Activated CD4-positive, alpha-beta T cell treated with anti-CD3 and anti-CD28 coated beads, Interleukin-2, amount 10 ng/mL, durations not matched to agents 24 days and 14 days (primary cell): ENCODE measurements at regions not wholly inside any gene's neighbourhood (a gene's known extent, or its start where the extent isn't known, plus 50 kb on each side); places are given as distances from the start of the nearest gene placed in this dataset.
"Not testable (repeated sequence)": the region's sequence is repeated elsewhere in the genome, so short reads cannot be mapped to it uniquely, and the experiment has no call there.

Experiments used
- DNase-seq: peaks from one replicate; pipeline ENCODE4 v3.0.0; 2022
- H3K27ac Mint-ChIP-seq: one replicate; pipeline ENCODE4 v1.8.0; 2022; ENCODE audit warnings: mild to moderate bottlenecking, mixed read lengths
- H3K27me3 Mint-ChIP-seq: one replicate; pipeline ENCODE4 v1.8.0; 2022; ENCODE audit warnings: mixed read lengths
- H3K36me3 Mint-ChIP-seq: one replicate; pipeline ENCODE4 v1.8.0; 2022; ENCODE audit warnings: low read depth, mild to moderate bottlenecking, mixed read lengths
- H3K4me1 Mint-ChIP-seq: one replicate; pipeline ENCODE4 v1.8.0; 2021; ENCODE audit warnings: mixed read lengths
- H3K4me3 Mint-ChIP-seq: one replicate; pipeline ENCODE4 v1.8.0; 2022; ENCODE audit warnings: mild to moderate bottlenecking, moderate library complexity, mixed read lengths
- H3K9me3 Mint-ChIP-seq: one replicate; pipeline ENCODE4 v1.8.0; 2021; ENCODE audit warnings: mixed read lengths
- intact Hi-C: fragments of 100-400 bp; cut with micrococcal nuclease; formaldehyde crosslinking; loops from one replicate; pipeline ENCODE4 v1.15.1; 2023

GRCh38 chr2:95759481-95760246 lies 167.9 kb downstream of the TRIM43 start:
- Mint-ChIP-seq H3K27me3 (no peaks in the 10 kb centered on the region), H3K36me3 (no peaks in the 10 kb centered on the region), H3K9me3 (no peaks in the 10 kb centered on the region), H3K4me1 (no peaks in the 10 kb centered on the region), H3K27ac (no peak overlapping the region), H3K4me3 (no peak overlapping the region)
- intact Hi-C loops, result no loop called here
- no peak for DNase-seq

GRCh38 chr2:95760806-95761525 lies 169.2 kb downstream of the TRIM43 start:
- no peaks in the 10 kb centered on the region for H3K4me1 Mint-ChIP-seq
- intact Hi-C loops, result no loop called here
- no peak overlapping the region for H3K4me3 Mint-ChIP-seq
- H3K9me3 Mint-ChIP-seq, result no peaks in the 10 kb centered on the region
- no peaks in the 10 kb centered on the region for H3K36me3 Mint-ChIP-seq
- no peaks in the 10 kb centered on the region for H3K27me3 Mint-ChIP-seq
- no peak for DNase-seq
- H3K27ac Mint-ChIP-seq, result no peak overlapping the region

DNA sequence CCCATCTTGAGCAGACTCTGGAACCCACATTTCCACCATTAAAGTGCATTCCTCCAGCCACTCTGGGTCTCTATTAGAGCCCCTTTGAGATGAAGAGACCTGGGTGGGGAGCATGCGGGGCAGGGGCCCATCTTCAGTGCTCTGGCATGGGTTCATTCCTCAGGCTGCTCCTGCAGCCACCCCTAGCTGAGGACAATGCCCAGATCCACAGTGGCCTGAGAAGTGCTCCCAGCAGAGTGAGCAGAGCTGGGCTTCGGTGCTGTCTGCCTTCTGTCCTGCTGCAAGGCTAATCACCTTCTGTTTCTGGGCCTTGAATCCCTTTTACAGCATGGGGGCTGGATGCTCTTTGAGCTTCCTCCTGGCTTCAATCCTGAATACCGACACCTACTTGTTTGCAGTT lies 169.8 kb downstream of the TRIM43 start:
- H3K4me1 Mint-ChIP-seq, result no peaks in the 10 kb centered on the region

GRCh38 chr2:95762023-95763021 lies 170.5 kb downstream of the TRIM43 start:
- H3K36me3 Mint-ChIP-seq, H3K4me1 Mint-ChIP-seq, H3K27me3 Mint-ChIP-seq, H3K4me3 Mint-ChIP-seq, H3K9me3 Mint-ChIP-seq, H3K27ac Mint-ChIP-seq, intact Hi-C loops, DNase-seq: not testable (repeated sequence)

More for the DNA sequence above, 169.8 kb downstream of the TRIM43 start:
- no peaks in the 10 kb centered on the region for H3K9me3 Mint-ChIP-seq
- H3K27me3 Mint-ChIP-seq, result no peaks in the 10 kb centered on the region
- no peak overlapping the region for H3K27ac Mint-ChIP-seq
- no peak overlapping the region for H3K4me3 Mint-ChIP-seq
- intact Hi-C loops, result no loop called here
- no peaks in the 10 kb centered on the region for H3K36me3 Mint-ChIP-seq
- no peak for DNase-seq

- H3K27me3 Mint-ChIP-seq, DNase-seq, H3K27ac Mint-ChIP-seq, H3K4me3 Mint-ChIP-seq, H3K36me3 Mint-ChIP-seq, H3K9me3 Mint-ChIP-seq, intact Hi-C loops, H3K4me1 Mint-ChIP-seq: not testable (repeated sequence)
These were observed 171.3 kb downstream of the TRIM43 start for GRCh38 chr2:95763074-95763473.

GRCh38 chr2:95764966-95765365 lies 173.2 kb downstream of the TRIM43 start:
- H3K4me1 Mint-ChIP-seq, DNase-seq, H3K4me3 Mint-ChIP-seq, H3K27me3 Mint-ChIP-seq, H3K36me3 Mint-ChIP-seq, H3K9me3 Mint-ChIP-seq, intact Hi-C loops, H3K27ac Mint-ChIP-seq: not testable (repeated sequence)

DNA sequence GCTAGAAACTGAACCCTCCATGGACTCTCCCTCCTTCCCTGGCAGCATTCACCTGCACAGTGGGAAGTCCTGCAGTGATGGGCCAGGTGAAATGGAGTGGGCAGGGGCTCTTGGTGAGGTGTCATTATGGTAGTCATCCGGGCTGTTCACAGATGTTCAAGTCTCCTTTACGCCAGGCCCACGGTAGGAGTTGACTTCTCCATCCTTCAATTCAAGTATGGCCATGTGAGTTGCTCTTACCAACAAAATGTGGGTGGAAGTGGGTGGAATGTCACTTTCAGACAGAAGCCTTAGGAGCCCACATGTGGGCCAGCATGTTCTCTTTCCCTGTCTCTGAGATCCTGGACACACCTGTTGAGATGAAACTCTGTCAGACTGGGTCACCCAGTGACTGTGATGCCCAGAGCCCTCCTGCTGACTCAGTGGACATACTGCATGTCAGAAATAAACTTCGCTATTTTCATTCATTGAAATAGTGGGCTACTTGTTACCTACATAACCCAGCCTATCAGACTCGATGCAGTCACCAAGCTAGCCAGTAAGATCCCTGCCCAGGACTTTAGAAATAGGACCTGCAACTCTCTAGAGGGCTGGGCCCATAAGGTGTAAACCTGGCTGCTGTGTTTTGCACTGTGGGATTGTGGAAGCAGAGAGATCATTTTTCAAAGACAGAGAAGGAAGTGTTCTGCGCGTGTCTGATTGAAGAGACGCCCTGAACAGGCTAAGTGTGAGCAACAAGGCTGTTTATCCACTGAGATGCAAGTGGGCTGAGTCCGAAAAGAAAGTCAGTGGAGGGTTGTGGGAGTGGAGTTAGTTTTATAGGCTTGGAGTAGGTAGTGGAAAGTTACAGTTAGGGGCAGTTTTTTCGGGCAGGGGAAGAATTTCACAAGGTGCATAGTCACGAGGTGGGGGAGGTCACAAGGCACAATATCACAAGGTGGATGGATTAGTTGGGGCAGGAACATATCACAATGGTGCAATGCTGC lies 174.4 kb downstream of the TRIM43 start:
- H3K27me3 Mint-ChIP-seq, intact Hi-C loops, H3K27ac Mint-ChIP-seq, H3K4me3 Mint-ChIP-seq, DNase-seq, H3K9me3 Mint-ChIP-seq, H3K4me1 Mint-ChIP-seq, H3K36me3 Mint-ChIP-seq: not testable (repeated sequence)

- H3K4me1 Mint-ChIP-seq, H3K36me3 Mint-ChIP-seq, H3K27ac Mint-ChIP-seq, H3K9me3 Mint-ChIP-seq, H3K4me3 Mint-ChIP-seq, H3K27me3 Mint-ChIP-seq, intact Hi-C loops, DNase-seq: not testable (repeated sequence)
These were observed 175.7 kb downstream of the TRIM43 start for GRCh38 chr2:95767531-95767930.

DNA sequence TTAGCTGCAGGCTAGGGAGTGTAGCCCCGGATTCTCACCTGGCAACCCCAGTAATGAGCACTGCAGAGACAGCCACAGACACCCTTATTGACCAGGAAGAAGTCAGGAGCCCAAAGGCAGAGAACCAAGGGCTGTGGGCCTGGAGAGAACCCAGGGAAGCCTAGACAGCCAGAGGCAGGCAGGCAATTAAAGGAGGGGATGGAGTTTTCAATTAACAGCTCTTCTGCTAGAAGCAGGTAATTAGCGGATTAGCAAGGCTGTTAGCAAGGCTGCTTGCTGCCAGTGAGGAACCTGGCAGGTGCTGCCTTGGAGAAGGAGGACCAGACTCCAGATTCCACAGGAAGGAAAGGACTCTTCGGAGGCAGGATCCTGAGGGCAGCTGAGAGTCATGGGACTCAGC lies 176.1 kb downstream of the TRIM43 start:
- H3K27me3 Mint-ChIP-seq, intact Hi-C loops, H3K4me1 Mint-ChIP-seq, H3K4me3 Mint-ChIP-seq, H3K9me3 Mint-ChIP-seq, H3K27ac Mint-ChIP-seq, H3K36me3 Mint-ChIP-seq, DNase-seq: not testable (repeated sequence)

- DNase-seq, H3K9me3 Mint-ChIP-seq, H3K27ac Mint-ChIP-seq, H3K27me3 Mint-ChIP-seq, H3K36me3 Mint-ChIP-seq, H3K4me3 Mint-ChIP-seq, H3K4me1 Mint-ChIP-seq, intact Hi-C loops: not testable (repeated sequence)
These were observed 177.5 kb downstream of the TRIM43 start for GRCh38 chr2:95769256-95769655.

DNA sequence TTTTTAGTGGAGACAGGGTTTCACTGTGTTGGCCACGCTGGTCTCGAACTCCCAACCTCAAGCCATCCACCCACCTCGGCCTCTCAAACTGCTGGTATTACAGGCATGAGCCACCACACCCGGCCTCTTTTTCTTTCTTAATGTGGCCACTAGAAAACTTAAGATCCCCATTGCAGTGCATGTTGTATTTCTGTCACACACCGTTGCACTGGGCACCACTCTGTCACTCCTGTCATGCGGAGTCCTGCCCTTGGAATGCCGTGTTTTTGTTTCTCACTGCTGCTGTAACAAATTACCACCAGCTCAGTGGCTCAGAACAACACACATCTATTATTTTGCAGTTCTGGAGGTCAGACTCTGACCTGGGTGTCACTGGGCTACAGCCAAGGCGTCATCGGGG lies 178.9 kb downstream of the TRIM43 start:
- H3K9me3 Mint-ChIP-seq, H3K36me3 Mint-ChIP-seq, intact Hi-C loops, H3K4me1 Mint-ChIP-seq, H3K4me3 Mint-ChIP-seq, H3K27me3 Mint-ChIP-seq, H3K27ac Mint-ChIP-seq, DNase-seq: not testable (repeated sequence)

- H3K4me3 Mint-ChIP-seq, H3K4me1 Mint-ChIP-seq, intact Hi-C loops, H3K27me3 Mint-ChIP-seq, H3K27ac Mint-ChIP-seq, H3K36me3 Mint-ChIP-seq, H3K9me3 Mint-ChIP-seq, DNase-seq: not testable (repeated sequence)
These were observed 182.8 kb downstream of the TRIM43 start for GRCh38 chr2:95774322-95775192.
